ENCODE measurements at regions not wholly inside any gene's neighbourhood (a gene's known extent, or its start where the extent isn't known, plus 50 kb on each side); places are given as distances from the start of the nearest gene placed in this dataset.

DNA sequence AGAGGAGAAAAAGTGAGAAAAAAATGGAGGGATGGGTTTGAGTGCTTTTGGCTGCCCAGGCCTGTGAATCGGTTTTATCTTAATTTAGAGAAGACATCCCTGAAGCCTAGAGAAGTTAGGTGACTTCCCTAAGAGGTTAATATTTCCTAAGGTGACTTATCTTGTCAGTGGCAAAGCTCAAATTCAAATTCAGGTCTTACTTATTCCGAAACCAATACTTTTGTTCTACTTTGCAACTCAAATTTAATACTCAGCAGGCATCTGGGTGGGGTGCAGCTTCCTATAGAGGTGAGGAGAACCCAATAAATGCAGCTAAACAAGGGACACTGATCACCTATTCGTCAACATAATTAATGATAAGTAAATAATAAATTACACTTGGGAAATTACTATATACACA, 54.9 kb upstream of the MYRIP start:
- TF ChIP-seq, protein P1, sequence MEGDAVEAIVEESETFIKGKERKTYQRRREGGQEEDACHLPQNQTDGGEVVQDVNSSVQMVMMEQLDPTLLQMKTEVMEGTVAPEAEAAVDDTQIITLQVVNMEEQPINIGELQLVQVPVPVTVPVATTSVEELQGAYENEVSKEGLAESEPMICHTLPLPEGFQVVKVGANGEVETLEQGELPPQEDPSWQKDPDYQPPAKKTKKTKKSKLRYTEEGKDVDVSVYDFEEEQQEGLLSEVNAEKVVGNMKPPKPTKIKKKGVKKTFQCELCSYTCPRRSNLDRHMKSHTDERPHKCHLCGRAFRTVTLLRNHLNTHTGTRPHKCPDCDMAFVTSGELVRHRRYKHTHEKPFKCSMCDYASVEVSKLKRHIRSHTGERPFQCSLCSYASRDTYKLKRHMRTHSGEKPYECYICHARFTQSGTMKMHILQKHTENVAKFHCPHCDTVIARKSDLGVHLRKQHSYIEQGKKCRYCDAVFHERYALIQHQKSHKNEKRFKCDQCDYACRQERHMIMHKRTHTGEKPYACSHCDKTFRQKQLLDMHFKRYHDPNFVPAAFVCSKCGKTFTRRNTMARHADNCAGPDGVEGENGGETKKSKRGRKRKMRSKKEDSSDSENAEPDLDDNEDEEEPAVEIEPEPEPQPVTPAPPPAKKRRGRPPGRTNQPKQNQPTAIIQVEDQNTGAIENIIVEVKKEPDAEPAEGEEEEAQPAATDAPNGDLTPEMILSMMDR (IDR thresholded peaks at IDR 0.05): no peak
- no peak for TF ChIP-seq POLR2A (IDR thresholded peaks at IDR 0.05)
